ENCODE measurements at regions not wholly inside any gene's neighbourhood (a gene's known extent, or its start where the extent isn't known, plus 50 kb on each side); places are given as distances from the start of the nearest gene placed in this dataset.

- Histone ChIP-seq H3K9me3 (no peaks in the 10 kb centered on the region), H3K27ac (no peak overlapping the region), H3K4me1 (no peaks in the 10 kb centered on the region), H3K4me3 (no peak overlapping the region), H3K36me3 (no peaks in the 10 kb centered on the region), H3K27me3 (replicated peaks in 1 of 7) (no peaks in the 10 kb centered on the region)
- TF ChIP-seq, protein P1, sequence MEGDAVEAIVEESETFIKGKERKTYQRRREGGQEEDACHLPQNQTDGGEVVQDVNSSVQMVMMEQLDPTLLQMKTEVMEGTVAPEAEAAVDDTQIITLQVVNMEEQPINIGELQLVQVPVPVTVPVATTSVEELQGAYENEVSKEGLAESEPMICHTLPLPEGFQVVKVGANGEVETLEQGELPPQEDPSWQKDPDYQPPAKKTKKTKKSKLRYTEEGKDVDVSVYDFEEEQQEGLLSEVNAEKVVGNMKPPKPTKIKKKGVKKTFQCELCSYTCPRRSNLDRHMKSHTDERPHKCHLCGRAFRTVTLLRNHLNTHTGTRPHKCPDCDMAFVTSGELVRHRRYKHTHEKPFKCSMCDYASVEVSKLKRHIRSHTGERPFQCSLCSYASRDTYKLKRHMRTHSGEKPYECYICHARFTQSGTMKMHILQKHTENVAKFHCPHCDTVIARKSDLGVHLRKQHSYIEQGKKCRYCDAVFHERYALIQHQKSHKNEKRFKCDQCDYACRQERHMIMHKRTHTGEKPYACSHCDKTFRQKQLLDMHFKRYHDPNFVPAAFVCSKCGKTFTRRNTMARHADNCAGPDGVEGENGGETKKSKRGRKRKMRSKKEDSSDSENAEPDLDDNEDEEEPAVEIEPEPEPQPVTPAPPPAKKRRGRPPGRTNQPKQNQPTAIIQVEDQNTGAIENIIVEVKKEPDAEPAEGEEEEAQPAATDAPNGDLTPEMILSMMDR (IDR thresholded peaks at IDR 0.05 in 8 of 11, conservative IDR thresholded peaks at IDR 0.05 in 3 of 11), result no peak
- TF ChIP-seq POLR2AphosphoS5 (IDR thresholded peaks at IDR 0.05) (no peak), POLR2A (IDR thresholded peaks at IDR 0.05) (no peak)
- 72 to 84% (median 76%) methylated on average over 5 of the region's 5 CpGs for WGBS, 5 donors
- intact Hi-C loops (cut with DNase I; ENCODE audit: low total_unique reads), result no loop called here
- DNase-seq, result no peak
These were observed 102.1 kb upstream of the DAAM1 start for GRCh38 chr14:59086241-59086882.

DNA sequence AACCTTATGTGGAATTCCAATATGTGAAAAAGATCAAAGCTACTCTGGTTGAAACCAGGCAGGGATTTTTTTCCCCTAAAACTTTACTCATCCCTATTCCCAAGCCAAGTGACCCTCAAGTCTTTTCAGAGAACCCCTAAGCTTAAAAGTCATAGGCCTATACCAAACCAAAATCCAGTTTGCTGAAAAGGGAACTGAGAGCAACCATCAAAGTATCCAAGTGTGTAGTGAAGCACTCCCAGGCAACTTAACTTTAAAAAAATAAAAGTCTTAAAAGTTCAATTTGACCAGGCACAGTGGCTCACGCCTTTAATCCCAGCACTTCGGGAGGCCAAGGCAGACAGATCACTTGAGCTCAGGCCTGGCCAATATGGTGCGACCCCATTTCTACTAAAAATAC is 101.2 kb upstream of the DAAM1 start:
- intact Hi-C loops (cut with DNase I; ENCODE audit: low total_unique reads), result no loop called here
- 85 to 94% (median 92%) methylated on average over 3 of the region's 3 CpGs for WGBS, 5 donors
- TF ChIP-seq, protein P1 (IDR thresholded peaks at IDR 0.05 in 8 of 11, conservative IDR thresholded peaks at IDR 0.05 in 3 of 11), result no peak
- TF ChIP-seq POLR2AphosphoS5 (IDR thresholded peaks at IDR 0.05) (no peak), POLR2A (IDR thresholded peaks at IDR 0.05) (no peak)

GRCh38 chr14:59087711-59088110 is 100.8 kb upstream of the DAAM1 start:
- DNase-seq, result no peak
- intact Hi-C loops (cut with DNase I; ENCODE audit: low total_unique reads), result no loop called here
- H3K27me3 ChIP-seq (replicated peaks in 1 of 7), result peaks cover 0 to 3% (median 0%) of the 10 kb centered on the region in 7 donors
- H3K27ac ChIP-seq, result no peak overlapping the region
- H3K36me3 ChIP-seq, result no peaks in the 10 kb centered on the region
- H3K4me1 ChIP-seq, result no peaks in the 10 kb centered on the region
- no peak overlapping the region for H3K4me3 ChIP-seq
- H3K9me3 ChIP-seq, result no peaks in the 10 kb centered on the region
- TF ChIP-seq, protein P1 (IDR thresholded peaks at IDR 0.05 in 8 of 11, conservative IDR thresholded peaks at IDR 0.05 in 3 of 11), result no peak
- TF ChIP-seq POLR2A (IDR thresholded peaks at IDR 0.05), result no peak
- TF ChIP-seq POLR2AphosphoS5 (IDR thresholded peaks at IDR 0.05), result no peak
- 86 to 95% (median 88%) methylated on average over 2 of the region's 2 CpGs for WGBS, 5 donors

More for the DNA sequence above, 101.2 kb upstream of the DAAM1 start:
- no peak for DNase-seq
- H3K27ac ChIP-seq, result no peak overlapping the region
- no peaks in the 10 kb centered on the region for H3K27me3 ChIP-seq (replicated peaks in 1 of 7)
- H3K4me3 ChIP-seq, result no peak overlapping the region
- no peaks in the 10 kb centered on the region for H3K9me3 ChIP-seq
- no peaks in the 10 kb centered on the region for H3K36me3 ChIP-seq
- no peaks in the 10 kb centered on the region for H3K4me1 ChIP-seq

DNA sequence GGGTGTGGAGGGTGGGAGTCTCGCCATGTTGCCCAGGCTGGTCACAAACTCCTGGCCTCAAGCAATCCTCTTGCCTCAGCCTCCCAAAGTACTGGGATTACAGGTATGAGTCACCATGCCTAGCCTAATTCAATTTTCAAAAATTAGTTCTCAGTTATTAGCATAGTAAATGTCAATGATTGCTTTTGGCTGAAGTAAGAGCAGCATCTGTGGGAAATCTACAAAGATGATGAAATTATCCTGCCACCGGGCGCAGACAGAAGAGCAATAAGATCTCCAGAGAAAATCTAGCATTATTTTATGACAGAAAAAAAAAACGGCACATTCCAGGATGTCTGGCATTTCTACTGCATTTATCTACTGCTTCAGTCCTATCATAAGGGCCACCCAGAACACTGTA is 97.9 kb upstream of the DAAM1 start:
- no peaks in the 10 kb centered on the region for H3K36me3 ChIP-seq
- no peaks in the 10 kb centered on the region for H3K9me3 ChIP-seq
- H3K4me3 ChIP-seq, result no peak overlapping the region
- H3K27ac ChIP-seq, result no peak overlapping the region
- H3K27me3 ChIP-seq (replicated peaks in 1 of 7), result peaks cover 0 to 9% (median 0%) of the 10 kb centered on the region in 7 donors
- no peak for DNase-seq
- intact Hi-C loops (cut with DNase I; ENCODE audit: low total_unique reads), result no loop called here
- WGBS, 5 donors, result 78 to 89% (median 78%) methylated on average over 4 of the region's 4 CpGs
- H3K4me1 ChIP-seq, result no peaks in the 10 kb centered on the region
- TF ChIP-seq POLR2AphosphoS5 (IDR thresholded peaks at IDR 0.05) (no peak), POLR2A (IDR thresholded peaks at IDR 0.05) (no peak)
- TF ChIP-seq, protein P1 (IDR thresholded peaks at IDR 0.05 in 8 of 11, conservative IDR thresholded peaks at IDR 0.05 in 3 of 11), result no peak
